Mesodermal cell (in vitro differentiated cells): ENCODE measurements at regions not wholly inside any gene's neighbourhood (a gene's known extent, or its start where the extent isn't known, plus 50 kb on each side); places are given as distances from the start of the nearest gene placed in this dataset.

Experiments
- H3K27ac ChIP-seq: 2 replicates; pipeline ENCODE4 v1.7.0; 2013; ENCODE audit warnings: mild to moderate bottlenecking, low read depth, low read length, moderate library complexity; ENCODE audit not compliant: severe bottlenecking
- H3K36me3 ChIP-seq: 2 replicates; pipeline ENCODE4 v1.7.1; 2013; ENCODE audit warnings: mild to moderate bottlenecking, low read length, moderate library complexity; ENCODE audit not compliant: control insufficient read depth, insufficient read depth
- H3K4me1 ChIP-seq: one replicate; pipeline ENCODE4 v1.7.1; 2013; ENCODE audit warnings: mild to moderate bottlenecking, low read length; ENCODE audit not compliant: insufficient read depth, control insufficient read depth, poor library complexity, severe bottlenecking
- H3K4me3 ChIP-seq: 2 replicates; pipeline ENCODE4 v1.7.0; 2013; ENCODE audit warnings: low read length, control low read depth, mild to moderate bottlenecking; ENCODE audit not compliant: insufficient read depth, poor library complexity, severe bottlenecking; ENCODE audit errors: extremely low read depth
- H3K9me3 ChIP-seq: 2 replicates; pipeline ENCODE4 v1.7.1; 2013; ENCODE audit warnings: mild to moderate bottlenecking, low read length, moderate library complexity; ENCODE audit not compliant: control insufficient read depth
- WGBS, 2 experiments: methylation state at CpG; one replicate each; pipeline ENCODE4 v1.1.5; 2013; ENCODE audit warnings: missing lambda C conversion rate in 2 of 2; ENCODE audit not compliant: insufficient coverage in 2 of 2; 5-methylcytosine and 5-hydroxymethylcytosine counted together

DNA sequence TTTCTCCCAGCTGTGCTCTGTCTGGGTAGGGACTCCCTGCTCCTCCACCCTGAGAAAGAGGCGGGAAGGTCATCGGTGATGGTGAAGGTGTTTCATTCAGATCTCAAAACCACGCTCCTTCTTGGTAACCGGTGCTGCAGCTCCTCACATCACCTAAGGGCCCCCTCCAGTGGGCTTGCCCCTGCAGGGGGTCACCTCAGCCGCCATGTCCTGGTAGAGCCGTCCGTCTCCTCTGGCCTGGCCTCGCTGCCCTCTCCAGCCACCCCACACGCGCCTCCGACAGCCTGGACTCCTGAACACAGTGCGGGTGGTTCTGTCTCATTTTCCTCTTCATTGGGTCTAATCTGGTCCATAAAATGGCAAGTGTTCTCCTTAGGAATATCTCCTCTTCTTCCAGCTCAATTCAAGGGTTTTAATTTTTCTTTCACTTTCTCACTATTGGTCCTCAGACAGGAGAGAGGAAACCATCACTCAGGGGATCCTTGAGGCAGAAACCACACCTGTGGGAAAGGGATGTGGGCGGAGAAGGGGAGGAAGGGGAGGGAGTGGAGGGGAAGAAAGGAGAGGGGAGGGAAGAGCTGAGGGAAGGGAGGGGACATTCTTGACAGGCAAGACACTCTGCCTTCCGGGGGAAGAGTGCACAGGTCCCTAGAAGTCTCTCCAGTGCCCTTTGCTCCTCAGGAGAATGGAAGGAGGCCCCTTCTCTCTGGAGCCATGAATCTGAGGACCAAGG lies 1338.4 kb downstream of the TBC1D22A start:
- 86 to 93% methylated on average over 13 to 14 of the region's 14 CpGs for WGBS, 2 experiments
- no peaks in the 10 kb centered on the region for H3K36me3 ChIP-seq
- no peak overlapping the region for H3K27ac ChIP-seq
- no peaks in the 10 kb centered on the region for H3K4me1 ChIP-seq
- no peak overlapping the region for H3K4me3 ChIP-seq
- no peaks in the 10 kb centered on the region for H3K9me3 ChIP-seq

DNA sequence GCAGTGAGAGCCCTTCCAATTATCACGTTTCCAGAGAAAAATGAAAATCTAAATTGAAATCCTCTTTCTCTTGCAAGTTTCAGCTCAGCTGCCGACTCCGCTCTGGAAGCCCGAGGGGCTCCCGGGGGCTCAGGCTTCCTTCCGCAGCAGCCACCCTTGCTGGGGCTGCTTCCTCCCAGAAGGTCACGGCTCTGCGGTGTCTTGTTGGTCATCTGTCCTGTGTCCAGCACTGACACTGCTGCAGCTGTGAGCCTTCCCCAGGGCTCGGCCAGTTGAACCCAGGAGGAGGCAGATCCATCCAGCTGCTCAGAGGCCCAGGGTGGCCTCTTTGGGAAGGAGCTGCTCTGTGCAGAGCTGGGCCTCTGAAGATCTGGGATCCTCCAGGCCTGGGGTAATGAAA lies 1337.2 kb downstream of the TBC1D22A start:
- H3K4me1 ChIP-seq, result no peaks in the 10 kb centered on the region
- no peaks in the 10 kb centered on the region for H3K36me3 ChIP-seq
- no peak overlapping the region for H3K4me3 ChIP-seq
- H3K27ac ChIP-seq, result no peak overlapping the region
- no peaks in the 10 kb centered on the region for H3K9me3 ChIP-seq
- WGBS, 2 experiments, result 83 to 87% methylated on average over 9 of the region's 9 CpGs

DNA sequence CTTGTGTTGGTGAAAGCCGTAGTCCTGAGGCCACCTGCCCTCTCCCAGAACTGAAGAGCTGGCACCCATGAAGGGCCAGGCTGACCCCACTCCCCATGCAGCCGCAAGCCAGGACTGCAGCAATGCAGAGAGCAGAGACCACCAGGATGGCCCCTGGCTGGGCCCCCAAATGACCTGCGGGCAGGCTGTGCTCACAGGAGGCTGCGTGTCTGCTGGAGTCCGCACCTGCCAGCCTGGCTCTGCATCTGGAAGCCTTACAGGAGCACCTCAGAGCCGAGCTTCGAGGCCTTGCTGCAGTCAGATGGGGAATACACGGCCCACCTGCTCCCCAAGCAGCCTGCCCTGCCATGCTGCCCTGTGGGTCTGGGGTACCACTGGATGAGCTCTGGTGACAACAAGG lies 1336.8 kb downstream of the TBC1D22A start:
- WGBS, 2 experiments, result 87 to 93% methylated on average over 7 to 8 of the region's 8 CpGs
- Histone ChIP-seq H3K9me3 (no peaks in the 10 kb centered on the region), H3K4me3 (no peak overlapping the region)

DNA sequence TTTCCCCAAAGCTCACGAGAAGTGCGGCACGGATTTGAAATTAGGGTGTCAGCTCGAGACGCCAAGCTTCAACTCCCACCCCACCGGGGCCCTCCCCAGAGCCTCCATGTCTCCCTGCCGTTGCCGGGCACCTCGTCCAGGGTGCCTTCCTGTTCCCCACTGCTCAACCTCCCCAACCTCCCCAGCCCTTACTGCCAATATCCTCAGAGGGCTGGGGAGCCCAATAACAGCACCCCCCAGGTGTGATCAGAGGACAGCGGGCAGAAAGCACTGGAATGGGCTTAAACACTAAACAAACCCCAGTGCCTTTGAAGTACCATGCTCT lies 1336.4 kb downstream of the TBC1D22A start:
- H3K36me3 ChIP-seq, result no peaks in the 10 kb centered on the region
- no peak overlapping the region for H3K4me3 ChIP-seq
- WGBS, 2 experiments, result 92 to 93% methylated on average over 9 of the region's 10 CpGs
- H3K4me1 ChIP-seq, result no peaks in the 10 kb centered on the region
- no peak overlapping the region for H3K27ac ChIP-seq
- no peaks in the 10 kb centered on the region for H3K9me3 ChIP-seq

More for the DNA sequence above, 1336.8 kb downstream of the TBC1D22A start:
- Histone ChIP-seq H3K4me1 (no peaks in the 10 kb centered on the region), H3K27ac (no peak overlapping the region), H3K36me3 (no peaks in the 10 kb centered on the region)

DNA sequence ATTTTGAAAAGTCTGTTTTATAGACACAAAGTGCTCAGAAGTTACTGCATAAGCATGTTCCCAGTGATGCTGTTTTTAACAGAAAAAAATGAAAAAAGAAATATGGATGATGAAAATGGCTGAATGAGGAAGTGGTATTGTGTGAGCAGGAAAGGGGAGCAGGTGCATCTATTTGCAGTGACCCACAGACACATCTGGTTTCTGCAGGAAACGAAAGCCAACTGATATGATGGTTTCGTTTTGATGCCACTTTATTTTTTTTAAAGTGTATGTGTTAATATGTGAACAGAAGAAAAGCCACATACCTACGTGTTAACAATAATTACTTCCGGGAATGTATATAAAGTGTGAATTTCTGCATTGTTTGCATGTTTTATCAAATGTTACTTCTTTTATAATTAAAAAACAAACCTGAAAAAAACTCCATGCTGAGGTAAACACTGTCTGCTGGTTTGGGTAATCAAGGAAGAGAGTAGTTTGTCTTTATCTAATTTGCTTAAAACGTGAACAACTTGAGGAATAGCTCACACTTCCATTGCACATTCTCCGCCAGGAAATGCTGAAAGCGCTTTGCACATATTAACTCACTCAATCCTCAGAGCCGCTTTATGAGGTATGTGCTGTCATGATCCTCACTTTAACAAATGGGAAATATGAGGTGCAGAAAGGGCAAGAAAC lies 1335.9 kb downstream of the TBC1D22A start:
- no peaks in the 10 kb centered on the region for H3K36me3 ChIP-seq
- 100% methylated on average over 3 of the region's 8 CpGs; no CpG with 5 or more reads in 1 of the 2 experiments for WGBS, 2 experiments
- H3K4me3 ChIP-seq, result no peak overlapping the region
- H3K4me1 ChIP-seq, result no peaks in the 10 kb centered on the region
- H3K27ac ChIP-seq, result no peak overlapping the region
- H3K9me3 ChIP-seq, result no peaks in the 10 kb centered on the region

DNA sequence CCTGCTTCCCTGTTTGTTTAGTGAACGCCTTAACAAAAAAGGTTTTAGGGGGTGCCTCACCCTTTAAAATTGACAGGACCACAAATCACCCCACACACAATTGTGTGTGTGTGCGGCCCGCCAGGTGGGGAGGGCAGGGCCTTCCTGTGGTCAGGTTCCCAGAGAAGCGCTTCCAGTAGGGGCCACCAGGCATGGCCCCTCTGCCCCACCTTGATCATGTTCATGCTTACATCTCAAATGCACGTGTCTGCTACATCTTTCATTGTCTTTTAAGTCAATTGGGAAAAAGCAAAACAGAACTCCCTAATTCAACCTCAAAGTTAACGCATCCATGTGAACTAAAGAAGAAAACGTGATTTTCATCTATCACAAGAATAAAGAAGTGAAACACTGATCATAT lies 1335.3 kb downstream of the TBC1D22A start:
- Histone ChIP-seq H3K27ac (no peak overlapping the region), H3K36me3 (no peaks in the 10 kb centered on the region), H3K9me3 (no peaks in the 10 kb centered on the region), H3K4me1 (no peaks in the 10 kb centered on the region), H3K4me3 (no peak overlapping the region)
- WGBS, 2 experiments, result 83 to 88% methylated on average over 5 of the region's 7 CpGs

- Histone ChIP-seq H3K9me3 (no peaks in the 10 kb centered on the region), H3K4me3 (no peak overlapping the region), H3K27ac (no peak overlapping the region), H3K4me1 (no peaks in the 10 kb centered on the region), H3K36me3 (no peaks in the 10 kb centered on the region)
- WGBS, 2 experiments, result 79% methylated on average over 11 to 12 of the region's 13 CpGs
Observed at GRCh38 chr22:48096851-48097665, 1334.6 kb downstream of the TBC1D22A start.

- no peaks in the 10 kb centered on the region for H3K9me3 ChIP-seq
- no peak overlapping the region for H3K27ac ChIP-seq
- 66 to 68% methylated on average over 6 to 7 of the region's 7 CpGs for WGBS, 2 experiments
- no peaks in the 10 kb centered on the region for H3K36me3 ChIP-seq
- no peak overlapping the region for H3K4me3 ChIP-seq
- H3K4me1 ChIP-seq, result no peaks in the 10 kb centered on the region
Observed at GRCh38 chr22:48096411-48096810, 1334.0 kb downstream of the TBC1D22A start.

DNA sequence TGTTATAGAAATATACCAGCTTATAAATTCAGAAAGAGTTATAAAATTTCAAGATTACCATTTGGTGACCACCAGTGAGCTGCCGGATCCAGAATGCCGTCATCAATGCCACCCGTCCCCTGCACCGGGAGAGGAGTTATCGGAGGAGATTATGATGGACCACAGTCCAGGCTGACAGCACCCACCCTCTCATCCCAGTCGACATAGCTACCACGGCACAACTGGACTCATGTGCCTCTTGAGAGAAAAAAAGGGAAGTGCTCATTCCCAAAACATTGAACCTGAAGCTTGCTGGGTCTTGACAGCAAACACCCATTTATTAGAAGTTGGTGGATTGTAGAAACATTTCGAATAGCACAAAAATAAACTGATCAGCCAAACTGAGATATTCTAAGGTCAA lies 1331.5 kb downstream of the TBC1D22A start:
- WGBS, 2 experiments, result 90 to 95% methylated on average over 2 to 6 of the region's 8 CpGs
- Histone ChIP-seq H3K36me3 (no peaks in the 10 kb centered on the region), H3K4me3 (no peak overlapping the region)

GRCh38 chr22:48092866-48093265 lies 1330.4 kb downstream of the TBC1D22A start:
- Histone ChIP-seq H3K4me3 (no peak overlapping the region), H3K4me1 (peaks cover 7% of the 10 kb centered on the region), H3K36me3 (no peaks in the 10 kb centered on the region), H3K9me3 (no peaks in the 10 kb centered on the region), H3K27ac (no peak overlapping the region)
- WGBS, 2 experiments, result 87% methylated on average over 3 of the region's 4 CpGs; no CpG with 5 or more reads in 1 of the 2 experiments

More for the DNA sequence above, 1331.5 kb downstream of the TBC1D22A start:
- peaks cover 7% of the 10 kb centered on the region for H3K4me1 ChIP-seq
- H3K27ac ChIP-seq, result no peak overlapping the region
- H3K9me3 ChIP-seq, result no peaks in the 10 kb centered on the region
